OCI-M2 (cell line): ENCODE measurements at regions not wholly inside any gene's neighbourhood (a gene's known extent, or its start where the extent isn't known, plus 50 kb on each side); places are given as distances from the start of the nearest gene placed in this dataset.

ENCODE experiments used
- DNase-seq: peaks from one replicate; lab custom pipeline; 2025; ENCODE audit not compliant: unreplicated experiment; lab: John Stamatoyannopoulos, UW

DNA sequence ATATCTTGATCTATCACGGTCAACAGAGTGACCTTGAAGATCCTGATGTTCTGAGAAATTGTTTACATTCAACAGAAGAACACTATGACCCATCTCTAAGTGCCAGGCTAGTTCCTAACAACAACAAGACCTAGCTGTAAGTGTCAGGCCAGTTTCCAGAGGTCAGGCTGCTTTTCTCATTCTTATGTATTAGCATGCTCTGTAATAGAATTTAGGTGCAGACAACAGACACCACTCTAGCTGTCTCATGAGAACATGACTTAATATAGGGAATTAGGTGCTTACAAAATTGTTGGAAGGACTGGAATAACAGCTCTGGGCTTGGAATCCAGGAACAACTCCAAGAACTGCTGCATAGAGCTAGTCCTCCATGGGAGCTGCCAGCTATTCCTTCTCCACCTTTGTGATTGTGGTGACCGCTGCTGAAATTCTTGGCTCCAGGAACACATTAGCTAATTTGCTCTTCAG lies 138.7 kb downstream of the SNX18 start:
- no peak for DNase-seq

DNA sequence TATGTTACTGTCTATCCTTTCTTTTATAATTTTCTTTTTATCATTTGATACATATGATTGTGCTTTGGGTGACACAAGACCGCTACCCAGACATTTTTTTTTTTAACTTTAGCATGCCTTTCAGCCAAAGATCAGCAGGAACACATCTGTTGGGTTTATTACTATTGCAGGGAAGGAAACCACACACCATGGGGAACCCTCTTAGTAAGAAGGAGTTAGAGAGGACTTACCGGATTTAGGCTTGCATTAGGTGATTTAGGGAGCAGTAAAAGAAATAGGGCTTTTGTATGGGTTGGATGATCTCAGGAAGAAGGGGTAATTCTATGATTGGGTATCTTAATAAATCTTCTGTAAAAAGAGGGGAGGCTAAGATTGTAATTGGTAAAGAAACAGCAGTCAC lies 138.2 kb downstream of the SNX18 start:
- DNase-seq = no peak

DNA sequence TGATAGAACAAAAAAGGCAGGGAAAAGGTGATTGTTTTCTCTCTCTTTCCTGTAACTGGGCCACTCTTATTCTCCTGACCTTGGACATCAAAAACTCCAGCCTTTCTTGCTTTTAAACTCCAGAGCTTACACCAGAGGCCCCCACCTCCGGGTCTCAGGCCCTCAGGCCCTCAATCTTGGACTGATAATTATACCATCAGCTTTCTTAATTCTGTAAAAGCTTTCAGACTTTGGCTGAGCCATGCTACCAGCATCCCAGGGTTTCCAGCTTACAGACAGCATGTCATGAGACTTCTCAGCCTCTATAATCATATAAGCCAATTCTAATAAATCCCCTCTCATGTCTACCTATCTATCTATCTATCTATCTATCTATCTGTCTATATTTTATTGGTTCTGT lies 137.7 kb downstream of the SNX18 start:
- DNase-seq = no peak

DNA sequence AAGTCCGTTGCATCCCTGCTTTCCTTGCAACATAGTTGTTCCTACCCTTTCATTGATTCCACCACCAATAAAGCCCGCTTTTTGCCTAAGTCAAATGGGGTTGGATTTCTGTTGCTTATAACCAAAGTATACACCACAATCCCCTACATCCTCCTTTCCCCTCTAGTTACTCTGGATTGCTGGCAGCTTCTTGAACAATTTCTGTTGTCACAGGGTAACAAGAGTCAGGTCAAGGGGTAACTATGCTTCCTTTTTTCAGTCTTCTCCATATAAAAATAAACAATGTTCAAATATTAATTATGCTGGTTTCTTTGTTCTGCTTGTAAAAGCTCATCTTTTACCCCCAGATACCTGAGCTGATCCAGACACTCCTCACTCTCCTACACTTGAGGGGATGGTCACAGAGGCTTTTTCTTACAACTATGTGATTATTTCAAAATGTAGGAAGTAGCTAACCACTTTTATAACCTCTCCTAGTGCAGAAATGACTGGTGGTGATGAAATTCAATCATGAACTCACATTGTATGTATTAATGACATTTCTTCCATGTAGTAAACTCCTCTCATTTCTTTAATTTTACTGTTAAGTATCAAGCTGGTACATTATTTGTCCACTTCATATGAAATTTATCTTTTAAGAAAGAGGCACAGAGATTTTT lies 136.5 kb downstream of the SNX18 start:
- DNase-seq = no peak

DNA sequence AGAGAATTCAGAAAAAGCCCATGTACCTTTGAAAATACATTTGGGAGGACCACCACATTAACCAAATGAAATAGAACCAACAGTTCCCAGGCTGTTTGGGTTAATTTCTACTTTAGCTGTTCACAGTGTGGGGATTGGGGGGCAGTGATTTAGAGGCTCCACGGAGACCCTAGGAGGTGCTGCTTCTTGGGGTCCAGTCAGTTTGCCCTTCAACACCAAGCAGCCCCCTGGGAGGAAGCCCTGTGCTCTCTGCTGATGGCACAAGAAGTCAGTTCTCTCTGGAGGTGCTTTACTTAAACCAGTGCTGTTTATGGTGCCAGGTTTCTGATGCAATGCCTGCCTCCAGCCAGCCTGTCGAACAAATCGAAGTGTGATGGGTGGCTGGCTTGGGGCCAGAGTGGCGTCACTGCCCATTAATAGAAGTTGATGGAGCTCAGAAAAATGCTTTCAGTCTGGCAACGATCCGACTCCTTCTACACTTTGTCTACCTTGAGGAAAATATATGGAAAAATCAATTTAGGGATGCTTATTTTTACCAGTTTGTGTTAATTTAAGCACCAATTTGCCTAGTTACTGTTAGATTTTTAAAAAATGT lies 134.0 kb downstream of the SNX18 start:
- DNase-seq = no peak

DNA sequence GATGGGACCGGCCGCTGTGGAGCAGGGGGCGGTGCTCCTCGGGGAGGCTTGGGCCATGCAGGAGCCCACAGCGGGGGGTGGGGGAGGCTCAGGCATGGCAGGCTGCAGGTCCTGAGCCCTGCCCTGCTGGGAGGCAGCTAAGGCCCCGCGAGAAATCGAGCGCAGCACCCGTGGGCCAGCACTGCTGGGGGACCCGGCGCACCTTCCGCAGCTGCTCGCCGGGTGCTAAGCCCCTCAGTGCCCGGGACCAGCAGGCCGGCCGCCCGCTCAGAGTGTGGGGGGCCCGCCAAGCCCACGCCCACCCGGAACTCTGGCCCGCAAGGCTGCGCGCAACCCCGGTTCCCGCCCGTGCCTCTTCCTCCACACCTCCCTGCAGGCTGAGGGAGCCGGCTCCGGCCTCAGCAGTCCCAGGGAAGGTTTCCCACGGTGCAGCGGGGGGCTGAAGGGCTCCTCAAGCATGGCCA lies 131.5 kb downstream of the SNX18 start:
- DNase-seq = no peak

DNA sequence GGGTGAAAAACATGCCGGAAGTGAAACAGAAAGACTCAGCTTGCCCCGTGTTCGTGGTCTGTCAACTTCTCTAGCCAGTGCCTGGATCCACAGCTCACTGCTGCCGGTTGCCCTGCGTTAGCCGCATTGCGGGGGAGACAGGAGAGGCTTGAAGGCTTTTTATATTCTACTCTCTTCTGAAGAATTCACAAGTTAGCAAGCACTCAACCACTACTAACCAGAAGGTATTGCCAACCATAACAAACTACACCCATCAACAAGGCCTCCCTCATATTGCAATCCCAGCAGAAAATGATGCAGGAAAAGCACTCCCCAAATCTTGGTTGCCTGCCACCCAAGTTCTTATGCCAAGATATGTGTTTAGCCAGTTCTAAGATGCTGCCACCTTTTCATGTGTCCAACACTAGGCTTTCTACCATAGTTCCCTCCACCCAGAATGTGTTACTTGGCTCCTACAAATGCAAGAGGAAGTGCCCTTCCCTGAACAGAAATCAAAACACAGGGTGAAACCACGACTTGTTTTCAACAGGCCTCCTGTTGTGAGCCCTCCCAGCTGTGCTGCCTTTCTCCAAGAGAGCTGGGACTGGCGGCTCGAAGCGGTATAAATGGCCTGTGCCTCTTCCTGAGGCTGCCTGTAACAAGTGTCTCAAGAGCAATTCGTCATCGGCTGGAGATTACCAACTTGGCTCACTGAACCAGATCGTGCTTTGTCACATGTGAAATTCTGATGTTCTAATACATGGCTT lies 129.0 kb downstream of the SNX18 start:
- DNase-seq = no peak

DNA sequence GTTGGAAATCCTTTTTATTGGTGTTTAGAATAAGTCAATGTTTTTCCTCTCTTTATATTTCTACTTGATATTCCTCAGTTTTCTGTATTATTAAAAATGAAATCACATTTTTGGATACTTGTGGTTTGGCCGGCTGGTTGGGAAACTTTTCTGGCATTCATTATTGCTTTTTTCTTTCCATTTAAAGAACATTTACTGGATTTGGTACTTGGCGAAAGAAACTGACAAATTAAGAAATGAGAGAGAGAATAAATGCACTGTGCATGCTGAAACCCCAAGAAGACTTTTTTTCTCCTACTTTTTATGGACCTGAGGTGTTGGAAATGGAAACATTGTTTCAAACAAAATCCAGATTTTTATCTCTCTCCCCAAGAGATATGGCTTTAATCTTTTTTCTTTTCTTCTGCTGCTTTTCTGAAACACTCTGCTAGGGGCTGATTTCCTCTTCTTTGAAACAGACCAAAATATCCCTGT lies 128.4 kb downstream of the SNX18 start:
- DNase-seq = no peak

DNA sequence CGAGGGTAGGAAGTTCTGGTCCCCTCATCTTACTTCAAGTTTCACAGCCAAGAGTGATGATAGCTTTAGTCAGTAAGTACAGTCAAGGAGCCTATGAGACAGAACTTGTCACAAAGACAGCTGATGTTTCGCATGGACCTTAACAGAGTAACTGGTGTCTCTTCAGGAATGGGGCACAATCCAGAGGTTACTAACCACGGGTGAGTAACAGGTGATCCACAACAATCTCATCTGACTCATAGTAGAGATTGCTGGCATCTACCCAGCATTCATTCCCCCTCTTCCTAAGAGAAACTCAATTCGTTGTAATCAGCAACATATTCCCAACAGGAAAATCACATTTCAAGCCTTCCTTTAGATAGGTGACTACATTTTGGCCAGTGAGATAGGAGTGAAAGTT lies 126.7 kb downstream of the SNX18 start:
- no peak for DNase-seq

DNA sequence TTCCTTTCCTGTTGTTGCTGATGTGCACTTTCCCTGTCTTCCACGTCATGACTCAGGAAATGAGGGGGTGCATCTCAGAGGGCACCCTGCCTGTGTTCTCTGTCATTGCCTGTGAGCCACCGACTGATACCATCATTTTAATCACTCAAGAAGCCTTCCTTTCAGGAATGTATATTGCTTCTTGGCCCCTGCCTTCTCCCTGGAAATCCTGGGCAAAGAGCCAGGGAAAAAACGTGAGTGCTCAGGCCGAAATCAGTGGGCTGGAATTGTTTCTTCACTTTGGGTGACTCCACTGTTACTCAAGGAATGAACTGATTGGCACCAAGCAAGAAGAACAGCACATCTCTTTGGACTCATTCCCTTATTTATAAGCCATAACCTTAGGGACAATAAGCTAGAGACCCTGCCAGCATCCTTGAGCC lies 126.1 kb downstream of the SNX18 start:
- DNase-seq = no peak

DNA sequence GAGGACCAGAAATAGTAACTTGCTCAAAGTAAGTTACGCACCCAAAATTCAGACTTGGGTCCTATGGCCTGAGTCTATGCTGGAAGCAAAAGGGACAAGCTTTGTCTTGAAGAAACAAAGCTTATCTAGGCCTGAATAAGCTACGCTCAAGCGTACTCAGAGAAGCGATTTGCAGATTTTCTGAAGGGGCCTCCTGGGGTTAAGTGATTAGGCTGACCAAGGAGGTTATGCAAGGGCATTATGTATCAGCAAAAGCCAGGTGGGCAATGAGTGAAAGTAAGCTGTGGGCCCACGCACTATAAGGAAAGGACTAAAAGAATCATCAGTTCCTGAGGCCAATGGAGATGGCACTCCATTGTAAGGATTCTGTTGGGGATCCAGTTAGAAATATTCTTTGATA lies 122.1 kb downstream of the SNX18 start:
- DNase-seq = no peak

DNA sequence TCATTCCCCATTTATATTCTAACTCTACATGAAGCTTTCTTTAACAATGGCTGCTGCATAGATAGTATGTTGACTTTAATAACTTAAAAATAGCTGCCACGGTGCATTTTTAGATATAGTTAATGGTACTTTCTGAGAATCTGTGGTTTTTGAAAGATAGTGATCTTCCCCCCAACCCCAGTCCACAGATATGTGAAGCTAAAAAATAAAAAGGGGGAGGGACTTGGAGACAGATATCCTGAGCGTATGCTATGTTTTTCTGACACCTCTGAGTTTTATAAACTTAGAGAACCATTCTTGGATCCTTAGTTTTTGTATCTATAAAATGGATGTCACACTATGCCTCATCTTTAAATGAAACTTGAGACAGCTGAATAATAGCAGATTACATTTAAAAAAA lies 120.5 kb downstream of the SNX18 start:
- no peak for DNase-seq

DNA sequence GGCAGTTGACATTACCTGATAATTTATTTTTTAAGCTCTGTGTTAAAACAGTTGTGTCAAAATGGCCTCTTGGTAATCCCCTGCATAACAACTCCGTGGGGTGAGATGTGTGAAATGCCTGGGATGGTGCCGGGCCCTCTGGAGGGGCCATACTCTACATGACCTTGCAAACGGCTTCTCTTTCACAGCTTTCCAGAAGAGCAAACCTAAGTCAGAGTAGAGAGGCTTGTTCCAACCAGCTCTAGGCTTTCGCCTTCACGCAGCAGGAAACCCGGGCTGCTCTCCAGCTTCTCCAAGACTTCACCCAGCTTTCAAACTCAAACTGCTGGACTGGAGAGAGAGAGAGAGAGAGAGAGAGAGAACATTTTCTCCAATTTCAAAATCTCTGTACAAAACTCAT lies 120.1 kb downstream of the SNX18 start:
- no peak for DNase-seq

DNA sequence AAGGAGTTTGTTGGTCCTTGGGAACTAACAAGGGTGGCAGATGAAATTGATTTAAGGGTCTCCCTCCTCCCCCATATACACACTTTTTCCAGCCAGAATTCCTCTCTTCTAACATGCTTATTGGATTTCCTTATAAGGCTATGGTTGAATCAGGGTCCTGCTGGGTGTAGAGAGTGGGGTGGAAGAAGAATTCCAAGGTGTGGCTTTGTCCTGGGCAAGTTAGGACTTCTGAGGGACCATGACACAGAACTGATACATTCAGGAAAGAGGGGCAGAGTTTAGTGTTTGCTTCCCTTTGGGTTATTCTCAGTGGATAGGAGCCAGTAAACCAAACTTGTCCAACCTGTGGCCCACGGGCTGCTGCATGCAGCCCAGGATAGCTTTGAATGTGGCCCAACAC lies 116.5 kb downstream of the SNX18 start:
- no peak for DNase-seq

DNA sequence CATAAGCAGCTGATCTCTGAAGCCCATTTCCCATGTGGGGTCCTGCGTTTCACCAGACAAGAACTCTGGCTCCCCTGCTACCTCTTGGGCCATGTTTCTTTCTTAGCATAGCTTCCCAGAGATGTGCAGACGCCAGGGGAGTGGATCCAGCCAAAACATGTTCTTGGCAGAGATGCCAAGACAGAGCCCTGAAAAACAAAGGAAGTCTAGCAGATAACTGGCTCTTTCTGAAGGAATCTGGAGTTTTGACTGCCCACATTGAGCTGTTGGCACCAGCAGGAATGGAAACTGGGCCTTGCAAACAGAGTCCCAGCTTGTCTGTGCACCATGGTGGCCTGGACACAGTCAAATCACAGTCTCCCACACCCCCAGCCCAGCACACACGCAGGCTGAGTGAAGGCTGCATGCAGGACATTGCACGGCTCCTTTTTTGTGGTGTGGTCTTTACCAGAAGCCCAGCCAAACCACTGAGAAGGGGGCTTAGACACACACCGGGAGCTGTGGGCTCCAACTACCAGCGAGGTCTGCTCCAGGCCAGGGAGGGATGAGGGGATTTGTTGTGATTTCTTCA lies 114.7 kb downstream of the SNX18 start:
- no peak for DNase-seq

DNA sequence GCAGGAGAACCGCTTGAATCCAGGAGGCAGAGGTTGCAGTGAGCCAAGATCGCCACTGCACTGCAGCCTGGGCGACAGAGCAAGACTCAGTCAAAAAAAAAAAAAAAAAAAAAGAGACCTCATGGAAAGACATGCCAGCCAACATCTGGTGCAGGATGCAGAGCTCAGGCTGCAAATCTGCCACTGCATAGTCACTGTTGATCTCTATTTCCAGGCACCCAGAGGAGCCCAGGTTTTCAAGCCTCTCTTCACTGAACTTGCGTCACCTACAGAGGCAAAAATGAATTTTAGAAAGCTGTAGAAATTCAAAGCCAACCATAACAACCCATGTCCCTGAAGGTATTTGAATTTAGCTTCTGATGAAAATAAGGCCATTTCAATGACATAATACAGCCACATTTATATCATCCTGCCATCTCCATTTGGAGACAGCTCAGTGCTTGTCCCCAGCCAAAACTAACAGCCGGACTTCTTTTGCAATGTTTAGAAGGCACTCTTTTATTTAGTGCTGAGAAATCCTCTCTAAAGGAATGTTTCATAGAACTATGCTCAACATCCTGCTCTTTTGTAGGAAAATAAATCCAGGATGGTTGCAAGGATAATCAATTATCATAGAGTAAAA lies 113.3 kb downstream of the SNX18 start:
- no peak for DNase-seq

DNA sequence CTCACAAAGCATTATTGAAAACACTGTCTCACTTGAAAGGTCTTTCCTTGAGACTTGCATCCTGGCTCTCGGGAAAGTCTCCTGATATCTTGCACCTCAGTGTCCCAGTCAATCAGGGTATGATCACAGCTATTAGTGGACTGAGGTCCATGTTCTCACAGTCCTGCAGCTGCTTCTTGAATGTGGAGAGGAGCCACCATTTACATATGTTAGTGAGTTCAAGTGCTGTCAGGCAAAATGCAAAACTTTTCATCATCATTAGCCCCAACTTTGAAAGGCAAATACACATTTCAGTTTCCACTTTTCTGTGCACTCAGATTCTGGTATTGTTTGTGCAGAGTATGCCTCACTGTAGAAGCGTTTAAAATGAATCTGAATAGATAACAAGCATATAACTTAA lies 111.6 kb downstream of the SNX18 start:
- no peak for DNase-seq

DNA sequence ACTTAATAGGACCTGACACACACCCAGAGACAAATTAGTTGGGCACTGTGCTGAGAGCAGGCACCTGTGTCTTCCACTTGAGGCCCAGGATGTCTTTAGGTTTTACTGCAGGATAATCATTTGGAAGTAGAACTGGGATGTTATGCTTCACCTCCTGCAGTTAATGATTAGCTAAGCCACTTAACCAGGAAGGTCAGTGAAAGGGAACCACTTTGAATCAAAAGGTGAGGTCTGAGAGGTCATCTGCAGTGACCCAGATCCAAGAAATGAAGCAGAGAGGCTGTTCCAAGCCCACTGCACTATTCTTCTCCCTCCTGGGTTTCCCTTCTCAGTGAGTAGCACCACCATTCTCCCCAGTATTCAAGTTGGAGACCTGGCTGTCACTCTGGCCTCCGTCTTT lies 110.5 kb downstream of the SNX18 start:
- DNase-seq = no peak

DNA sequence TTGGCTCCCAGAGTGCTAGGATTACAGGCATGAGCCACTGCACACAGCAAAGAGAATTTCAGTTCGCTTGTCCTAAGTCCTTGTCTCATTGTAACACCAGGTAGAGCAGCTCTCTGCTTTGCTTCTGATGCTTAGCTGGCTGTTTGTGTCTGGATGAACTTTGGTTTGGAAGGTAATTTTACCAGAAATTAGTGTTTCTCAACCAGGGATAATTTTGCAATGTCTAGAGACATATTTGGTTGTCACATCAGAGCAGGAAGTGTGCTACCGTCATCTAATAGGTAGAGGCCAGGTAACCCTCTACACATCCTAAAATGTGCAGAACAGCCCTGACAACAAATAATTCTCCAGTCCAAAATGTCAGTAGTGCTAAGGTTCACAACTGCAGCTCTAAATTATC lies 108.8 kb downstream of the SNX18 start:
- DNase-seq = no peak

DNA sequence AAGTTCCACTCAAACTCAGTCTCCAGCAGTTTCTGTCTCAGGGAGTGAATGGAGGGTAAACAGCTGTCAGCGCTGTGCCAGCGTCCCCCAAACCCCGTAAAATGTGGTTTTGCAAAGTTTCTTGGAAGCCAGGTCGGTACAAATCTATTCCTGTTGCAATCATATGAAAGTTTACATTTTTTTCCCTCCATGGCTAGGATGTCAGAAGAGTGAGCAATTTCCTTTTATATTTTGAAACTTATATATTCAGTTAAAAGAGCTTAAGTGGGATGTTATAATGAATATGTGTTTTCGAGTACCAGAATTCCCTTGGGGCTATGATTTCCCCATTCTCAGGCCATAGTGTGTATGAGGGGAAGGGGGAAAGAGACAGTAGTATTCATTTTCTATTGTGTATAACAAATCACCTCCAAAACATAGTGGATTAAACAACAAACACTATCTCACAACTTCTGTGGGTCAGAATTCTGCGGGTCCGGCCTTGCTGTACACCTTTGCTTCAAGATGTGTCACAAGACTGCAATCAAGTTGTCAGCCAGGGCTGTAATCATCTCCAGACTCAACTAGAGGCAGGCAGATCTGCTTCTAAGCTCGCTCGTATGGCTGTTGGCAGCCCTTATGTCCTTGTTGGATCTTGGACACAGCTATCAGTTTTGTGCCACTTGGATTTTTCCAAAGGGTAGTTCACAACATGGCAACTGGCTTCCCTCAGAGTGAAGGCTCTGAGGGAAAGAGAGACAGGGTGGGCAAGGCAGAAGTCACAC lies 107.4 kb downstream of the SNX18 start:
- no peak for DNase-seq

DNA sequence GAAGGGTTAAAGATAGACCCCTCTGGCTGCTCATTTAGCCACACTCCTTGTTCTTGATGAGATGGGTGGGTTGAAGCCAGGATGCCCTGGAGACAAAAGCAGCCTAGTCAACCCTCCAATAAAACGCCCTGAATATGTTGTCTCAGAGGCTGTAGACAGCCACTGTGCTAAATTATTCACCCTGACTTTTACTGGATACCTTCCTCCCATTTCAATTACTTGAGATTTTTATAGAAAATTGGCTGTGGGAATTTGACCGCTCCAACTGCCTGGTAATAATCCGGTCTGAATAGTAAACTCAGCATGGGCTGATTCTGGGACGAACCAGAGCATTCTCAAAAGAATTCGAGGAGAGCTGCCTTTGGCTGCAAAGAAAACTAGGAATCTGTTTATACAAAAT lies 104.2 kb downstream of the SNX18 start:
- DNase-seq = no peak
